HCT116 (cell line): ENCODE measurements at regions not wholly inside any gene's neighbourhood (a gene's known extent, or its start where the extent isn't known, plus 50 kb on each side); places are given as distances from the start of the nearest gene placed in this dataset.

Experiments used
- ATF3 ChIP-seq: IDR thresholded peaks from 2 replicates; pipeline ENCODE4 v1.6.1; 2012
- CTCF ChIP-seq, 3 experiments: fragments of 200-600 bp in 1 of 3; sonication (generic) in 1 of 3; IDR thresholded peaks in 2 of 3; conservative IDR thresholded peaks in 1 of 3; 2 replicates each; pipeline ENCODE4 v1.5.1; 2012 to 2017; ENCODE audit warnings: low read depth in 2 of 3, low read length in 2 of 3, antibody characterized with exemption in 1 of 3, borderline replicate concordance in 1 of 3, control low read depth in 1 of 3, mild to moderate bottlenecking in 1 of 3, mixed read lengths in 1 of 3, mixed run types in 1 of 3, moderate library complexity in 1 of 3; ENCODE audit not compliant: insufficient read depth in 1 of 3
- EZH2 ChIP-seq: fragments of 200-600 bp; sonication (generic); IDR thresholded peaks from 2 replicates; pipeline ENCODE4 v1.6.1; 2017; ENCODE audit warnings: antibody characterized with exemption, mixed run types
- POLR2A ChIP-seq: IDR thresholded peaks from 2 replicates; pipeline ENCODE4 v1.7.0; 2011; ENCODE audit warnings: borderline replicate concordance; ENCODE audit not compliant: insufficient read depth, insufficient read length; ENCODE audit errors: extremely low read depth
- REST ChIP-seq: IDR thresholded peaks from 2 replicates; pipeline ENCODE4 v1.6.1; 2012; ENCODE audit warnings: low read depth
- ZBTB33 ChIP-seq: IDR thresholded peaks from 2 replicates; pipeline ENCODE4 v1.6.1; 2011; ENCODE audit warnings: mild to moderate bottlenecking, low read length, moderate library complexity; ENCODE audit not compliant: insufficient replicate concordance; ENCODE audit errors: extremely low read depth

- TF ChIP-seq CTCF (IDR thresholded peaks at IDR 0.05 in 2 of 3, conservative IDR thresholded peaks at IDR 0.05 in 1 of 3; ENCODE audit: borderline replicate concordance in 1 of 3, insufficient read depth in 1 of 3, low read depth in 2 of 3, low read length in 2 of 3) (no peak), ZBTB33 (no peak), ATF3 (no peak), EZH2 (no peak), POLR2A (no peak), REST (no peak)
Observed at GRCh38 chr6:133748628-133749027, 140.3 kb upstream of the TCF21 start.
